Central memory CD8-positive, alpha-beta T cell (primary cell): ENCODE measurements at regions not wholly inside any gene's neighbourhood (a gene's known extent, or its start where the extent isn't known, plus 50 kb on each side); places are given as distances from the start of the nearest gene placed in this dataset.

Source experiments
- ATAC-seq: fragments of 150-1000 bp; cut with Tn5 transposase; replicated peaks from 2 replicates; pipeline ENCODE4 v1.10.0; 2022; ENCODE audit warnings: mild to moderate bottlenecking, moderate FRiP score, moderate number of reproducible peaks; ENCODE audit not compliant: poor library complexity, severe bottlenecking; ENCODE audit errors: extremely low read depth
- DNase-seq, 2 donors: peaks; one replicate each; pipeline ENCODE4 v3.0.0; 2021; ENCODE audit warnings: low spot score in 2 of 2
- H3K27ac Mint-ChIP-seq: one replicate; pipeline ENCODE4 v1.8.0; 2022; ENCODE audit warnings: low read depth, mild to moderate bottlenecking, moderate library complexity, mixed read lengths
- H3K27me3 Mint-ChIP-seq: one replicate; pipeline ENCODE4 v1.8.0; 2022; ENCODE audit warnings: mixed read lengths
- H3K36me3 Mint-ChIP-seq: one replicate; pipeline ENCODE4 v1.8.0; 2022; ENCODE audit warnings: mild to moderate bottlenecking, moderate library complexity, mixed read lengths; ENCODE audit not compliant: insufficient read depth
- H3K4me1 Mint-ChIP-seq: one replicate; pipeline ENCODE4 v1.8.0; 2022; ENCODE audit warnings: mixed read lengths
- H3K4me3 Mint-ChIP-seq: one replicate; pipeline ENCODE4 v1.8.0; 2022; ENCODE audit warnings: mild to moderate bottlenecking, moderate library complexity, mixed read lengths
- H3K9me3 Mint-ChIP-seq: one replicate; pipeline ENCODE4 v1.8.0; 2022; ENCODE audit warnings: mixed read lengths

- ATAC-seq (no peak), DNase-seq (no peak)
- no peaks in the 10 kb centered on the region for H3K27me3 Mint-ChIP-seq
- H3K4me1 Mint-ChIP-seq: no peaks in the 10 kb centered on the region
- no peak overlapping the region for H3K27ac Mint-ChIP-seq
- H3K36me3 Mint-ChIP-seq: no peaks in the 10 kb centered on the region
- no peak overlapping the region for H3K4me3 Mint-ChIP-seq
- no peaks in the 10 kb centered on the region for H3K9me3 Mint-ChIP-seq
Measured at GRCh38 chr6:25176466-25176865, 102.7 kb upstream of the CARMIL1 start.

- ATAC-seq: no peak
- Mint-ChIP-seq H3K4me3 (no peak overlapping the region), H3K4me1 (no peaks in the 10 kb centered on the region)
Measured at GRCh38 chr6:25177500-25178028, 101.6 kb upstream of the CARMIL1 start.

GRCh38 chr6:25178336-25179035, 100.7 kb upstream of the CARMIL1 start:
- no peak overlapping the region for H3K4me3 Mint-ChIP-seq
- no peaks in the 10 kb centered on the region for H3K27me3 Mint-ChIP-seq
- H3K9me3 Mint-ChIP-seq: no peaks in the 10 kb centered on the region
- no peaks in the 10 kb centered on the region for H3K36me3 Mint-ChIP-seq
- ATAC-seq: no peak
- no peaks in the 10 kb centered on the region for H3K4me1 Mint-ChIP-seq
- DNase-seq: no peak
- H3K27ac Mint-ChIP-seq: no peak overlapping the region

More at GRCh38 chr6:25177500-25178028, 101.6 kb upstream of the CARMIL1 start:
- Mint-ChIP-seq H3K27me3 (no peaks in the 10 kb centered on the region), H3K36me3 (no peaks in the 10 kb centered on the region), H3K9me3 (no peaks in the 10 kb centered on the region), H3K27ac (no peak overlapping the region)
- DNase-seq: no peak

- no peak overlapping the region for H3K4me3 Mint-ChIP-seq
- H3K4me1 Mint-ChIP-seq: no peaks in the 10 kb centered on the region
- H3K9me3 Mint-ChIP-seq: no peaks in the 10 kb centered on the region
- H3K27ac Mint-ChIP-seq: no peak overlapping the region
- DNase-seq: no peak
- H3K27me3 Mint-ChIP-seq: no peaks in the 10 kb centered on the region
- no peaks in the 10 kb centered on the region for H3K36me3 Mint-ChIP-seq
- ATAC-seq: no peak
Measured at GRCh38 chr6:25179051-25179778, 100.0 kb upstream of the CARMIL1 start.

DNA sequence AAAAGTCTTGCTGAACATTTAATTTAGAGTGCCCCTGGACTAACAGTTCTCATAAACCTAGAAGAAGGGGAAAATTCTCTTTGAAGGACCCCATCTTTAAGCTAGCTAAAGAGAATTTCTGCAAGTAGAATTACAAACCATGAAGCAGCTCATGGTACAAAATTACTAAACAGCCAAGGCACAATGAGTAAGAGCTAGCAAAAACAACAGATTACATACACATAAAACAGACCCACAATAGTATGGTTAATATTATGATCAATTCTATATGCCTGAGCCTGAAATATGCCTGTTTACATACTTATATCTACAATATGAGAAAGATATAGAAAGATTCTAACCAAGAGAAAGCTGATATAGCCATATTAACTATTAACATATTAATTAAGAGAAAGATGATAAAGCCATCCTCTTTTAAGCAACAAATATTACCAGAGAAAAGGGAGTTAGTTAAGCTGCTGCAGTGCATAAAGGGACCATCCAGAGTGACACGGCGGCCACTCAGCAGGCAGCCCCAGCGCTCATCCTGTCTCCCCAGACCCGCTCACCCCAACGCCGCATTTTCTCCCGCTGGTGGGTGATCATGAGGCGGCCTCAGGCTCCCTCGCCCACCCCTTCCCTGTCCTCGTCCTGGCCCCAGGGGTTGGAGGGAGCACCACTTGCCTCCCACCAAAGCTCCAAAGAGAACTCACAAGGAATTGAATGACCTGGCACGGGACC, 98.4 kb upstream of the CARMIL1 start:
- ATAC-seq (no peak), DNase-seq (no peak)
- H3K27me3 Mint-ChIP-seq: no peaks in the 10 kb centered on the region
- H3K27ac Mint-ChIP-seq: no peak overlapping the region
- H3K36me3 Mint-ChIP-seq: no peaks in the 10 kb centered on the region
- no peaks in the 10 kb centered on the region for H3K4me1 Mint-ChIP-seq
- H3K4me3 Mint-ChIP-seq: no peak overlapping the region
- no peaks in the 10 kb centered on the region for H3K9me3 Mint-ChIP-seq

- H3K27me3 Mint-ChIP-seq: no peaks in the 10 kb centered on the region
- no peaks in the 10 kb centered on the region for H3K36me3 Mint-ChIP-seq
- ATAC-seq (no peak), DNase-seq (no peak)
- H3K9me3 Mint-ChIP-seq: no peaks in the 10 kb centered on the region
- no peak overlapping the region for H3K27ac Mint-ChIP-seq
- H3K4me3 Mint-ChIP-seq: no peak overlapping the region
- H3K4me1 Mint-ChIP-seq: no peaks in the 10 kb centered on the region
Measured at GRCh38 chr6:25181350-25181724, 97.8 kb upstream of the CARMIL1 start.

GRCh38 chr6:25181923-25182322, 97.3 kb upstream of the CARMIL1 start:
- Mint-ChIP-seq H3K4me3 (no peak overlapping the region), H3K27me3 (peaks cover 3% of the 10 kb centered on the region), H3K36me3 (no peaks in the 10 kb centered on the region), H3K27ac (no peak overlapping the region), H3K9me3 (no peaks in the 10 kb centered on the region), H3K4me1 (no peaks in the 10 kb centered on the region)
- no peak for ATAC-seq
- no peak for DNase-seq

DNA sequence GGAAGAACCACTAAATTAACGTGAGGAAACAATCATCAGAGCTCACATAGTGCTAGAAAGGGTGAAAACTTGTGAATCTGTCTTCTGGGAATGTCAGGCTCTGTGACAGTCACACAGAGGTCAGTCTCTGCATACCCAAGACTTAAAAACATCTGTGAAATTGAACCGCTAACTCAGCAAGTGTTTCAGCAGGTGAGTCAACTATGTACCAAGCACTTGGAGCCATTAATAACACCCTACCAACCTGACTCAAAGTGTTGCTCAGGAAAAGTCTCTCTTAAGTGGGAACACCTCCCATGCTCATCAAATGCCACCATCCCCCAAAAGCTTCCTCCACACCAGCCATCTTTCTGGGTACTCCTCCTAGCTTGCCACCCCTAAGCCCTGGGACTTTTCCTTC, 92.3 kb upstream of the CARMIL1 start:
- Mint-ChIP-seq H3K36me3 (peaks cover 2% of the 10 kb centered on the region), H3K27me3 (peaks cover 25% of the 10 kb centered on the region), H3K9me3 (no peaks in the 10 kb centered on the region), H3K4me1 (no peaks in the 10 kb centered on the region), H3K27ac (no peak overlapping the region), H3K4me3 (no peak overlapping the region)
- no peak for ATAC-seq
- no peak for DNase-seq

- no peaks in the 10 kb centered on the region for H3K9me3 Mint-ChIP-seq
- no peak for ATAC-seq
- H3K27me3 Mint-ChIP-seq: peaks cover 35% of the 10 kb centered on the region
- no peak overlapping the region for H3K27ac Mint-ChIP-seq
- peaks cover 2% of the 10 kb centered on the region for H3K36me3 Mint-ChIP-seq
- DNase-seq: no peak
- no peaks in the 10 kb centered on the region for H3K4me1 Mint-ChIP-seq
- no peak overlapping the region for H3K4me3 Mint-ChIP-seq
Measured at GRCh38 chr6:25188232-25188631, 90.9 kb upstream of the CARMIL1 start.

- DNase-seq (no peak), ATAC-seq (no peak)
- H3K27me3 Mint-ChIP-seq: peaks cover 23% of the 10 kb centered on the region
- H3K4me3 Mint-ChIP-seq: no peak overlapping the region
- no peaks in the 10 kb centered on the region for H3K9me3 Mint-ChIP-seq
- no peak overlapping the region for H3K27ac Mint-ChIP-seq
- H3K36me3 Mint-ChIP-seq: no peaks in the 10 kb centered on the region
- H3K4me1 Mint-ChIP-seq: no peaks in the 10 kb centered on the region
Measured at GRCh38 chr6:25192590-25193459, 86.3 kb upstream of the CARMIL1 start.

GRCh38 chr6:25193460-25194171, 85.6 kb upstream of the CARMIL1 start:
- H3K9me3 Mint-ChIP-seq: no peaks in the 10 kb centered on the region
- H3K27me3 Mint-ChIP-seq: peaks cover 15% of the 10 kb centered on the region
- H3K36me3 Mint-ChIP-seq: no peaks in the 10 kb centered on the region
- no peak overlapping the region for H3K27ac Mint-ChIP-seq
- DNase-seq (no peak), ATAC-seq (no peak)
- H3K4me1 Mint-ChIP-seq: no peaks in the 10 kb centered on the region
- H3K4me3 Mint-ChIP-seq: no peak overlapping the region
